ENCODE measurements at regions not wholly inside any gene's neighbourhood (a gene's known extent, or its start where the extent isn't known, plus 50 kb on each side); places are given as distances from the start of the nearest gene placed in this dataset.

DNA sequence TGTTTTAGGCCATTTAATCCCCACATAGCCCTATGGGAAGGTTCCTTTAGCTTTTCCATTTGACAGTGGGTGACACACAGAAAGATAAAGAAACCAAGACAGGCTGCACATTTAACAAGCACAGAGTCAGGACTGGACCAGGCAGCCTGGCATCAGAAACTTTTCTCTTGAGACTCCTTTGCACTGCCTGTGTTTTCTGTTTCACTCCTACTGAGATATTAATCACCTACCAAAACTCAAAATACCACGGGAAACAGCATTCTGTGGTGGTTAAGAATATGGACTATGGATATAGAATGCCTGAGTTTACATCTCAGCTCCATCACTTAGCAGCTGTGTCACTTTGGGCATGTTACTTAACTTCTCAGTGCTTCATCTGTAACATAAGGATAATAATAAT, 73.3 kb downstream of the CTAGE1 start (continued):
- TF ChIP-seq MXI1 (IDR thresholded peaks at IDR 0.05; ENCODE audit: low read depth, low read length) (no peak), RAD21 (IDR thresholded peaks at IDR 0.05; ENCODE audit: low read length) (no peak), RCOR1 (IDR thresholded peaks at IDR 0.05; ENCODE audit: low read length) (no peak), TAF1 (IDR thresholded peaks at IDR 0.05; ENCODE audit: borderline replicate concordance, low read depth, low read length) (no peak), EZH2phosphoT487 (IDR thresholded peaks at IDR 0.05; ENCODE audit: borderline replicate concordance, low read depth) (no peak), JUND (IDR thresholded peaks at IDR 0.05) (no peak), ELF1 (IDR thresholded peaks at IDR 0.05) (no peak)
- TF ChIP-seq, protein P1, sequence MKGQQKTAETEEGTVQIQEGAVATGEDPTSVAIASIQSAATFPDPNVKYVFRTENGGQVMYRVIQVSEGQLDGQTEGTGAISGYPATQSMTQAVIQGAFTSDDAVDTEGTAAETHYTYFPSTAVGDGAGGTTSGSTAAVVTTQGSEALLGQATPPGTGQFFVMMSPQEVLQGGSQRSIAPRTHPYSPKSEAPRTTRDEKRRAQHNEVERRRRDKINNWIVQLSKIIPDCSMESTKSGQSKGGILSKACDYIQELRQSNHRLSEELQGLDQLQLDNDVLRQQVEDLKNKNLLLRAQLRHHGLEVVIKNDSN (IDR thresholded peaks at IDR 0.05; ENCODE audit: borderline replicate concordance, low read depth), result no peak

DNA sequence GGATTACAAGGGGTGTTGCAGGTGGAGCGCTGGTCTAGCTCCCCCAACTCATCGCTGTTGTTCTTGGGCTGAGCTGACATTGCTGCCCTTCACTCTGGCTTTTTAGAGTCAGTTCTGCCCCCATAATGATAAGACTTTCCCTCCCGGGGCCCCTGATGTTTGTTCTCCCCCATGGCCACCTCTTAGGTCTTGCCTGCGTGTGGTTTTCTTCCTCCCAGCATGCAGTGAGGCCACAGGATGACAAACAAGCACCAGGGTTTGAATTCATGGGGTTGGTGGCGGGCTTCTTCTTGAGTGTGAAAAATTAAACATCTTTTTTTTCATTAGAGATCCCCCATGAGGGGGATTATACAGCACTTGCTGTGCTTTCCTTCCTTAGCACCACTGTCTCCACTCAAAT, 74.1 kb downstream of the CTAGE1 start:
- TF ChIP-seq REST (IDR thresholded peaks at IDR 0.05; ENCODE audit: low read depth, low read length) (no peak), TEAD4 (IDR thresholded peaks at IDR 0.05; ENCODE audit: borderline replicate concordance, insufficient read depth) (no peak), EZH2phosphoT487 (IDR thresholded peaks at IDR 0.05; ENCODE audit: borderline replicate concordance, low read depth) (no peak), JUND (IDR thresholded peaks at IDR 0.05) (no peak), CTCF (IDR thresholded peaks at IDR 0.05) (no peak), TAF1 (IDR thresholded peaks at IDR 0.05; ENCODE audit: borderline replicate concordance, low read depth, low read length) (no peak), FOSL2 (IDR thresholded peaks at IDR 0.05; ENCODE audit: borderline replicate concordance, low read depth) (no peak), USF2 (IDR thresholded peaks at IDR 0.05; ENCODE audit: borderline replicate concordance, low read depth, low read length) (no peak), GABPA (IDR thresholded peaks at IDR 0.05; ENCODE audit: low read depth) (no peak), SIN3A (IDR thresholded peaks at IDR 0.05; ENCODE audit: borderline replicate concordance, low read depth, low read length) (no peak), EP300 (IDR thresholded peaks at IDR 0.05; ENCODE audit: borderline replicate concordance in 1 of 2, low read depth in 1 of 2, low read length in 1 of 2) (no peak), POLR2AphosphoS5 (IDR thresholded peaks at IDR 0.05; ENCODE audit: low read depth, low read length) (no peak), GATA2 (CRISPR knock-in tag; IDR thresholded peaks at IDR 0.05) (no peak), FOXM1 (IDR thresholded peaks at IDR 0.05; ENCODE audit: low read depth) (no peak)
- TF ChIP-seq, protein P2, sequence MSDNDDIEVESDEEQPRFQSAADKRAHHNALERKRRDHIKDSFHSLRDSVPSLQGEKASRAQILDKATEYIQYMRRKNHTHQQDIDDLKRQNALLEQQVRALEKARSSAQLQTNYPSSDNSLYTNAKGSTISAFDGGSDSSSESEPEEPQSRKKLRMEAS (IDR thresholded peaks at IDR 0.05; ENCODE audit: low read depth), result no peak
- Histone ChIP-seq H3K4me3 (ENCODE audit: low read depth in 2 of 2, low read length in 1 of 2) (no peak overlapping the region), H3K4me2 (no peak overlapping the region), H3K36me3 (replicated peaks in 1 of 2; ENCODE audit: control insufficient read depth in 1 of 2, insufficient read depth in 2 of 2, low read length in 1 of 2) (no peaks in the 10 kb centered on the region), H3F3A (replicated peaks; ENCODE audit: insufficient read depth) (no peaks in the 10 kb centered on the region), H3K79me2 (ENCODE audit: insufficient read depth) (no peaks in the 10 kb centered on the region), H3K4me1 (ENCODE audit: control insufficient read depth in 1 of 2, insufficient read depth in 2 of 2, low read depth in 1 of 2, low read length in 1 of 2) (no peaks in the 10 kb centered on the region; a peak in 1 of 4 replicates), H3K9me3 (no peaks in the 10 kb centered on the region), H4K20me1 (ENCODE audit: insufficient read depth) (no peaks in the 10 kb centered on the region), H3K27me3 (ENCODE audit: insufficient read depth) (peaks cover 65% of the 10 kb centered on the region), H3K9ac (no peak overlapping the region), H3K27ac (ENCODE audit: low read depth in 2 of 2, low read length in 1 of 2) (no peak overlapping the region), H3K9me2 (no peaks in the 10 kb centered on the region), H2AFZ (ENCODE audit: low read depth) (no peak overlapping the region)
- no peak for DNase-seq
- WGBS (ENCODE audit: low lambda C conversion rate), result 49% methylated on average over 5 of the region's 5 CpGs
- ChIA-PET POLR2A (no interaction called here), CTCF (no interaction called here)

Data from SK-N-SH (cell line).